NCI-H510A treated with DMSO at 0.1 percent for 48 hours (cell line): ENCODE measurements at regions not wholly inside any gene's neighbourhood (a gene's known extent, or its start where the extent isn't known, plus 50 kb on each side); places are given as distances from the start of the nearest gene placed in this dataset.

Experiments
- DNase-seq: peaks from one replicate; lab custom pipeline; 2025; lab: John Stamatoyannopoulos, UW

- no peak for DNase-seq
Measured at GRCh38 chr1:96996001-96996400, 274.4 kb downstream of the PTBP2 start.

DNA sequence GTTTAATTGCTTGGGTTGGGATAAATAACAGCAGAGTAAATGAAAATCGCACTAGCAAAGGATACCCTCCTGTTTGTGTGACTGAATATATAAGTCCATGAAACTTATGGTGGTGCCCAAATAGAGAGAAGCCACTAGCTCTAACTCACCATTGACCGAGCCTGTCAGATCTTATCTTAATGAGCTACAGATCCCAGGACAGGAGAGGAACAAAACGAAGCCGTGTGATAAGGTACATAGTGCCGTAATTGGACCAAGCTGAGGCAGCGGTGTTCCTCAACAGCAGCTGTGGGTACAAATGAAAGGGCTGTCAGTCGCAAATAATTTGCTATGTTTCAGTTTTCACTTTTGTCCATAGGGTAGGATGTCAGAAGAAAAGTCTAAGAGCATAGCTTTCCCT, 276.1 kb downstream of the PTBP2 start:
- no peak for DNase-seq

DNA sequence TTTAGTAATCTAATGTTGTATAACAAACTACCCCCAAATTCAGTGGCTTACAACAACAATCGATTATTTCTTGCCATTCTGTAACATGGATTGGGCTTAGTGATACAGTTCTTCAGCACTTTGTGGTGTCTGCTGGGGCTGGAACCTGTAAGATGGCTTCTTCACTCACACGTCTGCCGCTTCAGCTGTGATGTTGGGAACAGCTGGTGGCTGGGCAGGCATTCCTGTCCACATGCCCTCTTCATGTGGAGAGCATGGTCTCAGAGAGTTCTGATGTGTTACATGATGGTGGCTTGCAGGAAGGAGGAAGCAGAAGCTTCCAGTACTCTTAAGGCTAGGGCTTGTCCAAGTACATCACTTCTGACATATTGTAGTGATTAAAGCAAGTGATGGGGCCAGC, 276.9 kb downstream of the PTBP2 start:
- no peak for DNase-seq

DNA sequence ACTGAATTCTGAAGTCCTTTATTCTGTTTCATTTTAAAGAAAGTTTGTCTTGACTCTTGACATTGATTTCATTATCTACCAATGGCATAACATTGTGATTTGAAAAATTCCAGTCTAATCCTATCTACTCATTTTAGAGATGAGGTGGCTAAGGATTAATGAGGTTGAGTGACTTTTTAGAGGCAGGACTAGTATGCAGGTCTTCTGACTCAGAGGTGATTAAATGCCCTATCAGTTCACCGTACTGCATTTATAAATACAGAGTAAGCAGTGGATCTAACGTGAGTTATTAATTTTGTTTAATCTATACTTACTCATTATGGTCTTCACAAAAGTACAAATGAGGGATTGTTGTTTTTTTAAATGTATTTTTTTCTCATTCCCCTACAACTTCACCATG, 277.6 kb downstream of the PTBP2 start:
- DNase-seq, result no peak

DNA sequence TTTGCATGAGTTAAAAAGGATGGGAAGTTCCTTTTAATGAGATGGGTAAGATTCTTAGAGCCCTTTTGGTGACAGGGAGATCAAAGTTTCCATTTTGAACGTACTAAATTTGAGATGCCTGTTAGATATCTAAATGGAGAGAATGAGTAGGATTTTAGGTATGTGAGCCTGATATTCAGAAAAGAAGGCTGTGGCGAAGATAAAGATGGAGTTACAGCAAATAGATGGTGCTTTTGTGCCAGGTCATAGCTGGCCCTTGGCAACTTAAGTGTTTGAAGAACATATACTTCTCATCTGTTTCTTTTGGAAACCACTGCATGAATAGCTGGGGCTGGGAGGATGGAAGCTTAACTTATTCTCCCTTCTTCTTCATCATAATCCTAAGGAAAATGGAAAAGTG, 282.5 kb downstream of the PTBP2 start:
- DNase-seq, result no peak

DNA sequence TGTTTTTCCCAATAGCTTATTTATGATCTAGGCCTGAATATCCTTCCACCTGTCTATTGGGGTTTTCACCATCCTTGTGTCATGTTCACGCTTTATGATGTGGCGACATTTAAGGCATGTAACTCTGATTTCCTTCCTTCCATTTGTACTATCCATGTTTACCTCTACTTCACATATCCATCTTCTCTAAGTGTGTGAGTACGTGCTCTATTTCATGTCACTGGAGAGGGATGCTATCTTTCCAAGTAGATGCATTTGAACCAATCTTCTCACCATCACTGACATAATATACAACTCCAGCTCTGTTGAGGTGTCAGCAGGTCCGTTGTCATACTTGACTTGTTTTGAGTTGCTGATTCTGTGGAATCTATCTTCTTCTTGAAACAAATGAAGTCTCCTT, 283.2 kb downstream of the PTBP2 start:
- no peak for DNase-seq

DNA sequence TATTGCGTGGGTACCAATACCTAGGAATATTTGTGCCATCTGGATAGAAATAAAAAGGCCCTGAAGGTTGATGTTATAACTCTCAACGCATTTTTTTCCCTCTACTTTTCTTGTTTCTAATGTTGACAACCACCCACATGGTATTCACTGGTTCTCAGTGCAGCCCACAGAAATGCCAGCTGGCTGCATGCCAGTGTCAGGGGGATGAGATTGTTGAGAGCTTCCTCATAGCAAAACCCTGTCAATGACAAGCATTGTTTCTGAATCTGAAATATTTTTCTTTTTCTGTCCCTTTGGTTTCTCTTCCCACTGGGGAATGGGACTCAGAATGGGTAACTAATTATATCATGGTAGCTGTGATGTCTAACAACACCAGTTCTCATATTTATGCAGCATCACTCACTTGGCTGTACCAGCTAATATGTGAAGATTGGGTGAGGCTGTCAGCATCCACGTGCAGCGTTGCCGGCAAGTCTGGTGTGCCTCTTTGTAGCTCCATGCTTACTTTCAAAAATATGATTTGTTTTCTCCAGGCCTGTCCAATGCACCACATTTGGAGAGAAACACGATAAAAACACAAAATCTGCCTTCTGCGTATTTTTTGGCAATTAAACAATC, 284.6 kb downstream of the PTBP2 start:
- DNase-seq, result no peak

DNA sequence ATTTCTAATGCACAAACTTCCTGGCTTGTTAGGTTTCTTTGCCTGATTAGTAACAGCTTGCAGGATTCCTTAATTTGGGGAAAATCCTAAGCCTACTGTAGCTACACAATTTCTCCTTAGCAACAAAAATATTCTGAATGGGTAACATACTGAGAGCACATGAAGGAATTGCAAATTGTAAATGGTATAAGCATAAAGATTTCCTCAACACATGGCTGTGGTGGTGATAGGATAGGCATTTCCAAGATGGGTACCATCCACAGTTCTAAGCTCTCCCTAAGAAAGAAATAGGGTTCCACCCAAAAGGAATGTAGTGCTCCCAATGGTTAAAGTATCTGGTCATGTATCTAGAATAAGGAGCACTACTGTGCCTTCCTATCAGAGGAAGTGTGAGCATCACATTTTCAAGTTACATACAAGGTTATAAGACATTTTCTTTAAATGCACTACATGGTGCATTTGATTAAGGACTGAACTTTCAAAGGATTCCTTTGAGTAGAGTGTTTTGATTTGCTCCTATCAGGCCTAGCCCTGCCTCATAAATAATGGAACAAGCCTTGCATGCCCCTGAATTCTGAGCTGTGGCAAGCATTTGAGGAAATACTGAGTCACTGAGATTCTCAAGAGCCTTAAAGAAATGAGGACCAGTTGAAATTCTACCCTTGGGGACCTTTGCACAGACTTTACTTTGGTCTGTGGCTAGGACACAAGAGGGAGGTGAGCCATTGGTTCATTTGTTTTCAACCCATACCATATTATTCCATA, 286.4 kb downstream of the PTBP2 start:
- no peak for DNase-seq

- no peak for DNase-seq
Measured at GRCh38 chr1:97010566-97011264, 289.1 kb downstream of the PTBP2 start.

DNA sequence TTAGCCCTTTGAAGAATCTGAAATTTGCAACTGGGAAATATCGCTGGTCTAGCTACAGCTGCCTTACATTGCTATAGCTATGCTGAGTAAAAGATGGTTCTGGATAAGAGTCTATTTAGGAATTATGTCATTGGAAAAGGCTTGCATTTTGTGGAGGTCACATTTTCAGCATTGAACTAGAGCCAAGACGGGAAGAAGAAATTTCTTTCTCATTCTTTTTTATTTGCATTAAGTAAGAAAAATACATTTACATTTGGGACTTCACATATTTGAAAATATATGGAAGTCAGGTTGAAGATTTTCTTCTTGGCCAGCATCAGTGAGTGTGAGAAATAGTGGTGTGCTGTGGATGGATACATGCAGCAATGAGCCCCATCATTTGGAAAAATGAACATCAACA, 291.6 kb downstream of the PTBP2 start:
- DNase-seq, result no peak

GRCh38 chr1:97013941-97014340, 292.4 kb downstream of the PTBP2 start:
- DNase-seq, result no peak

- no peak for DNase-seq
Measured at GRCh38 chr1:97014426-97014825, 292.8 kb downstream of the PTBP2 start.

GRCh38 chr1:97017895-97018294, 296.3 kb downstream of the PTBP2 start:
- DNase-seq, result no peak
